ENCODE measurements at regions not wholly inside any gene's neighbourhood (a gene's known extent, or its start where the extent isn't known, plus 50 kb on each side); places are given as distances from the start of the nearest gene placed in this dataset.

GRCh38 chr6:142543606-142544005 is 241.8 kb downstream of the ADGRG6 start:
- no peaks in the 10 kb centered on the region for H3K27me3 ChIP-seq (ENCODE audit: insufficient read depth, insufficient read length)

GRCh38 chr6:142544199-142544838 is 242.5 kb downstream of the ADGRG6 start:
- Histone ChIP-seq H3K9ac (ENCODE audit: insufficient read length, low read depth) (no peak overlapping the region), H3K36me3 (ENCODE audit: insufficient read depth, insufficient read length, low read length) (no peaks in the 10 kb centered on the region), H3K9me3 (ENCODE audit: insufficient read depth, low read length) (no peaks in the 10 kb centered on the region), H3K27me3 (ENCODE audit: insufficient read depth, insufficient read length) (no peaks in the 10 kb centered on the region), H3K4me1 (ENCODE audit: insufficient read depth, insufficient read length) (no peaks in the 10 kb centered on the region), H3K4me3 (ENCODE audit: insufficient read length, low read depth) (no peak overlapping the region)
- TF ChIP-seq ZNF274 (IDR thresholded peaks at IDR 0.05; ENCODE audit: low read depth, low read length) (no peak), YY1 (IDR thresholded peaks at IDR 0.05; ENCODE audit: insufficient read depth, insufficient read length) (no peak), SUZ12 (IDR thresholded peaks at IDR 0.05; ENCODE audit: extremely low read depth, insufficient read depth, insufficient read length) (no peak)
- no peak for DNase-seq (ENCODE audit: low read depth, low spot score)

More at GRCh38 chr6:142543606-142544005, 241.8 kb downstream of the ADGRG6 start:
- no peaks in the 10 kb centered on the region for H3K4me1 ChIP-seq (ENCODE audit: insufficient read depth, insufficient read length)
- no peaks in the 10 kb centered on the region for H3K36me3 ChIP-seq (ENCODE audit: insufficient read depth, insufficient read length, low read length)
- TF ChIP-seq ZNF274 (IDR thresholded peaks at IDR 0.05; ENCODE audit: low read depth, low read length) = no peak
- no peak for TF ChIP-seq SUZ12 (IDR thresholded peaks at IDR 0.05; ENCODE audit: extremely low read depth, insufficient read depth, insufficient read length)
- TF ChIP-seq YY1 (IDR thresholded peaks at IDR 0.05; ENCODE audit: insufficient read depth, insufficient read length) = no peak
- no peak for DNase-seq (ENCODE audit: low read depth, low spot score)
- H3K9me3 ChIP-seq (ENCODE audit: insufficient read depth, low read length) = no peaks in the 10 kb centered on the region
- H3K4me3 ChIP-seq (ENCODE audit: insufficient read length, low read depth) = no peak overlapping the region
- H3K9ac ChIP-seq (ENCODE audit: insufficient read length, low read depth) = no peak overlapping the region

GRCh38 chr6:142545147-142545546 is 243.3 kb downstream of the ADGRG6 start:
- no peak overlapping the region for H3K9ac ChIP-seq (ENCODE audit: insufficient read length, low read depth)
- no peaks in the 10 kb centered on the region for H3K9me3 ChIP-seq (ENCODE audit: insufficient read depth, low read length)
- no peaks in the 10 kb centered on the region for H3K27me3 ChIP-seq (ENCODE audit: insufficient read depth, insufficient read length)
- H3K4me1 ChIP-seq (ENCODE audit: insufficient read depth, insufficient read length) = no peaks in the 10 kb centered on the region
- H3K4me3 ChIP-seq (ENCODE audit: insufficient read length, low read depth) = no peak overlapping the region
- H3K36me3 ChIP-seq (ENCODE audit: insufficient read depth, insufficient read length, low read length) = no peaks in the 10 kb centered on the region
- no peak for DNase-seq (ENCODE audit: low read depth, low spot score)
- TF ChIP-seq YY1 (IDR thresholded peaks at IDR 0.05; ENCODE audit: insufficient read depth, insufficient read length) = no peak
- TF ChIP-seq SUZ12 (IDR thresholded peaks at IDR 0.05; ENCODE audit: extremely low read depth, insufficient read depth, insufficient read length) = no peak
- TF ChIP-seq ZNF274 (IDR thresholded peaks at IDR 0.05; ENCODE audit: low read depth, low read length) = no peak

- no peak overlapping the region for H3K4me3 ChIP-seq (ENCODE audit: insufficient read length, low read depth)
- H3K36me3 ChIP-seq (ENCODE audit: insufficient read depth, insufficient read length, low read length) = no peaks in the 10 kb centered on the region
- DNase-seq (ENCODE audit: low read depth, low spot score) = no peak
- H3K27me3 ChIP-seq (ENCODE audit: insufficient read depth, insufficient read length) = no peaks in the 10 kb centered on the region
- H3K9me3 ChIP-seq (ENCODE audit: insufficient read depth, low read length) = no peaks in the 10 kb centered on the region
- H3K4me1 ChIP-seq (ENCODE audit: insufficient read depth, insufficient read length) = no peaks in the 10 kb centered on the region
- TF ChIP-seq SUZ12 (IDR thresholded peaks at IDR 0.05; ENCODE audit: extremely low read depth, insufficient read depth, insufficient read length) (no peak), ZNF274 (IDR thresholded peaks at IDR 0.05; ENCODE audit: low read depth, low read length) (no peak), YY1 (IDR thresholded peaks at IDR 0.05; ENCODE audit: insufficient read depth, insufficient read length) (no peak)
- H3K9ac ChIP-seq (ENCODE audit: insufficient read length, low read depth) = no peak overlapping the region
Measured at GRCh38 chr6:142548566-142548965, 246.8 kb downstream of the ADGRG6 start.

GRCh38 chr6:142550310-142551063 is 248.7 kb downstream of the ADGRG6 start:
- no peak overlapping the region for H3K9ac ChIP-seq (ENCODE audit: insufficient read length, low read depth)
- no peak for DNase-seq (ENCODE audit: low read depth, low spot score)
- H3K36me3 ChIP-seq (ENCODE audit: insufficient read depth, insufficient read length, low read length) = no peaks in the 10 kb centered on the region
- H3K27me3 ChIP-seq (ENCODE audit: insufficient read depth, insufficient read length) = no peaks in the 10 kb centered on the region
- H3K4me1 ChIP-seq (ENCODE audit: insufficient read depth, insufficient read length) = no peaks in the 10 kb centered on the region
- H3K9me3 ChIP-seq (ENCODE audit: insufficient read depth, low read length) = no peaks in the 10 kb centered on the region
- no peak overlapping the region for H3K4me3 ChIP-seq (ENCODE audit: insufficient read length, low read depth)
- TF ChIP-seq SUZ12 (IDR thresholded peaks at IDR 0.05; ENCODE audit: extremely low read depth, insufficient read depth, insufficient read length) = no peak
- no peak for TF ChIP-seq YY1 (IDR thresholded peaks at IDR 0.05; ENCODE audit: insufficient read depth, insufficient read length)
- no peak for TF ChIP-seq ZNF274 (IDR thresholded peaks at IDR 0.05; ENCODE audit: low read depth, low read length)

GRCh38 chr6:142551274-142551811 is 249.5 kb downstream of the ADGRG6 start:
- Histone ChIP-seq H3K27me3 (ENCODE audit: insufficient read depth, insufficient read length) (no peaks in the 10 kb centered on the region), H3K9me3 (ENCODE audit: insufficient read depth, low read length) (no peaks in the 10 kb centered on the region), H3K36me3 (ENCODE audit: insufficient read depth, insufficient read length, low read length) (no peaks in the 10 kb centered on the region), H3K4me1 (ENCODE audit: insufficient read depth, insufficient read length) (no peaks in the 10 kb centered on the region), H3K9ac (ENCODE audit: insufficient read length, low read depth) (no peak overlapping the region), H3K4me3 (ENCODE audit: insufficient read length, low read depth) (no peak overlapping the region)
- no peak for DNase-seq (ENCODE audit: low read depth, low spot score)
- TF ChIP-seq YY1 (IDR thresholded peaks at IDR 0.05; ENCODE audit: insufficient read depth, insufficient read length) (no peak), ZNF274 (IDR thresholded peaks at IDR 0.05; ENCODE audit: low read depth, low read length) (no peak), SUZ12 (IDR thresholded peaks at IDR 0.05; ENCODE audit: extremely low read depth, insufficient read depth, insufficient read length) (no peak)

GRCh38 chr6:142558786-142559185 is 257.0 kb downstream of the ADGRG6 start:
- Histone ChIP-seq H3K9me3 (ENCODE audit: insufficient read depth, low read length) (no peaks in the 10 kb centered on the region), H3K27me3 (ENCODE audit: insufficient read depth, insufficient read length) (no peaks in the 10 kb centered on the region), H3K9ac (ENCODE audit: insufficient read length, low read depth) (no peak overlapping the region), H3K4me1 (ENCODE audit: insufficient read depth, insufficient read length) (no peaks in the 10 kb centered on the region), H3K4me3 (ENCODE audit: insufficient read length, low read depth) (no peak overlapping the region), H3K36me3 (ENCODE audit: insufficient read depth, insufficient read length, low read length) (no peaks in the 10 kb centered on the region)
- DNase-seq (ENCODE audit: low read depth, low spot score) = no peak
- TF ChIP-seq ZNF274 (IDR thresholded peaks at IDR 0.05; ENCODE audit: low read depth, low read length) = no peak
